Astrocyte (in vitro differentiated cells and primary cell): ENCODE measurements at regions not wholly inside any gene's neighbourhood (a gene's known extent, or its start where the extent isn't known, plus 50 kb on each side); places are given as distances from the start of the nearest gene placed in this dataset.

Experiments used
- DNase-seq: peaks from one replicate; pipeline ENCODE4 v3.0.0-alpha.2; 2010; ENCODE audit warnings: low read depth
- FAIRE-seq: peaks from 2 replicates; lab custom pipeline; 2011; peaks lifted over from hg19 to GRCh38; lab: Jason Lieb, UNC
- H2AFZ ChIP-seq: 2 replicates; pipeline ENCODE4 v1.6.0; 2012; ENCODE audit warnings: low read depth, low read length, inconsistent platforms
- H3K27ac ChIP-seq: 2 replicates; pipeline ENCODE4 v1.5.1; 2011; ENCODE audit warnings: low read depth, low read length, inconsistent platforms
- H3K27me3 ChIP-seq: 2 replicates; pipeline ENCODE4 v1.6.0; 2011; ENCODE audit warnings: low read length, inconsistent platforms; ENCODE audit not compliant: insufficient read depth
- H3K36me3 ChIP-seq: 2 replicates; pipeline ENCODE4 v1.5.1; 2011; ENCODE audit warnings: low read length, inconsistent platforms; ENCODE audit not compliant: insufficient read depth
- H3K4me1 ChIP-seq: 2 replicates; pipeline ENCODE4 v1.5.1; 2011; ENCODE audit warnings: low read length, inconsistent platforms; ENCODE audit not compliant: insufficient read depth
- H3K4me2 ChIP-seq: 2 replicates; pipeline ENCODE4 v1.6.0; 2012; ENCODE audit warnings: low read length, inconsistent platforms
- H3K4me3 ChIP-seq: 2 replicates; pipeline ENCODE4 v1.5.1; 2011; ENCODE audit warnings: low read depth, mild to moderate bottlenecking, low read length, inconsistent platforms; ENCODE audit not compliant: insufficient read depth
- H3K79me2 ChIP-seq: 2 replicates; pipeline ENCODE4 v1.6.0; 2012; ENCODE audit warnings: mild to moderate bottlenecking, low read length, inconsistent platforms; ENCODE audit not compliant: insufficient read depth
- H3K9ac ChIP-seq: 2 replicates; pipeline ENCODE4 v1.6.0; 2012; ENCODE audit warnings: mild to moderate bottlenecking, low read length, inconsistent platforms
- H3K9me3 ChIP-seq: 2 replicates; pipeline ENCODE4 v1.5.1; 2012; ENCODE audit warnings: low read depth, mild to moderate bottlenecking, low read length, inconsistent platforms; ENCODE audit not compliant: insufficient read depth
- H4K20me1 ChIP-seq: 2 replicates; pipeline ENCODE4 v1.6.0; 2012; ENCODE audit warnings: low read length, inconsistent platforms; ENCODE audit not compliant: insufficient read depth
- H3K27ac Mint-ChIP-seq: one replicate; pipeline ENCODE4 v1.8.0; 2021; ENCODE audit warnings: mild to moderate bottlenecking, mixed read lengths; ENCODE audit not compliant: unreplicated experiment
- H3K27me3 Mint-ChIP-seq: one replicate; pipeline ENCODE4 v1.8.0; 2021; ENCODE audit warnings: low read depth, mixed read lengths; ENCODE audit not compliant: unreplicated experiment
- H3K36me3 Mint-ChIP-seq: one replicate; pipeline ENCODE4 v1.8.0; 2021; ENCODE audit warnings: low read depth, mixed read lengths; ENCODE audit not compliant: unreplicated experiment
- H3K4me1 Mint-ChIP-seq: one replicate; pipeline ENCODE4 v1.8.0; 2021; ENCODE audit warnings: low read depth, mixed read lengths; ENCODE audit not compliant: unreplicated experiment
- H3K4me3 Mint-ChIP-seq: one replicate; pipeline ENCODE4 v1.8.0; 2021; ENCODE audit warnings: mild to moderate bottlenecking, moderate library complexity, mixed read lengths; ENCODE audit not compliant: unreplicated experiment
- H3K9me3 Mint-ChIP-seq: one replicate; pipeline ENCODE4 v1.8.0; 2021; ENCODE audit warnings: mild to moderate bottlenecking, mixed read lengths; ENCODE audit not compliant: unreplicated experiment
- CTCF ChIP-seq: IDR thresholded peaks from 2 replicates; pipeline ENCODE4 v1.5.1; 2011; ENCODE audit warnings: low read depth, mild to moderate bottlenecking, inconsistent platforms, low read length, moderate library complexity; ENCODE audit not compliant: insufficient read depth
- EZH2 ChIP-seq: IDR thresholded peaks from 2 replicates; pipeline ENCODE4 v1.6.1; 2012; ENCODE audit warnings: mild to moderate bottlenecking, low read length, inconsistent platforms; ENCODE audit not compliant: insufficient read depth

GRCh38 chr7:135834266-135834665 lies 85.7 kb upstream of the FAM180A start:
- H3K4me3 Mint-ChIP-seq = no peak overlapping the region
- no peaks in the 10 kb centered on the region for H3K36me3 Mint-ChIP-seq
- no peak for TF ChIP-seq CTCF
- no peak for TF ChIP-seq EZH2
- peaks cover 3% of the 10 kb centered on the region for H3K27me3 ChIP-seq
- DNase-seq (no peak), FAIRE-seq (no peak)
- H3K9me3 ChIP-seq = no peaks in the 10 kb centered on the region
- no peaks in the 10 kb centered on the region for H3K9me3 Mint-ChIP-seq
- no peaks in the 10 kb centered on the region for H3K79me2 ChIP-seq
- H3K4me1 Mint-ChIP-seq = no peaks in the 10 kb centered on the region
- no peaks in the 10 kb centered on the region for H3K36me3 ChIP-seq
- no peak overlapping the region for H3K4me2 ChIP-seq
- H3K27ac Mint-ChIP-seq = no peak overlapping the region
- no peaks in the 10 kb centered on the region for H4K20me1 ChIP-seq
- H3K4me3 ChIP-seq = no peak overlapping the region
- H3K9ac ChIP-seq = no peak overlapping the region
- H3K27me3 Mint-ChIP-seq = peaks cover 11% of the 10 kb centered on the region
- no peak overlapping the region for H3K27ac ChIP-seq
- H3K4me1 ChIP-seq = no peaks in the 10 kb centered on the region
- no peak overlapping the region for H2AFZ ChIP-seq

- Histone ChIP-seq H3K4me3 (no peak overlapping the region), H3K9ac (no peak overlapping the region), H3K4me1 (no peaks in the 10 kb centered on the region), H4K20me1 (no peaks in the 10 kb centered on the region), H3K9me3 (no peaks in the 10 kb centered on the region), H3K36me3 (no peaks in the 10 kb centered on the region), H3K27me3 (peaks cover 3% of the 10 kb centered on the region), H3K79me2 (no peaks in the 10 kb centered on the region), H2AFZ (no peak overlapping the region), H3K27ac (no peak overlapping the region), H3K4me2 (no peak overlapping the region)
- FAIRE-seq (no peak), DNase-seq (no peak)
- H3K27ac Mint-ChIP-seq = no peak overlapping the region
- no peaks in the 10 kb centered on the region for H3K4me1 Mint-ChIP-seq
- H3K9me3 Mint-ChIP-seq = no peaks in the 10 kb centered on the region
- TF ChIP-seq EZH2 = no peak
- no peak for TF ChIP-seq CTCF
- H3K36me3 Mint-ChIP-seq = no peaks in the 10 kb centered on the region
- H3K27me3 Mint-ChIP-seq = peaks cover 12% of the 10 kb centered on the region
- H3K4me3 Mint-ChIP-seq = no peak overlapping the region
Measured at GRCh38 chr7:135833642-135834041, 85.0 kb upstream of the FAM180A start.

- Histone ChIP-seq H3K27me3 (peaks cover 3% of the 10 kb centered on the region), H4K20me1 (no peaks in the 10 kb centered on the region), H3K9me3 (no peaks in the 10 kb centered on the region), H2AFZ (no peak overlapping the region), H3K27ac (no peak overlapping the region), H3K79me2 (no peaks in the 10 kb centered on the region), H3K9ac (no peak overlapping the region), H3K4me2 (no peak overlapping the region), H3K36me3 (no peaks in the 10 kb centered on the region), H3K4me1 (no peaks in the 10 kb centered on the region), H3K4me3 (no peak overlapping the region)
- Mint-ChIP-seq H3K36me3 (no peaks in the 10 kb centered on the region), H3K4me1 (peaks cover 3% of the 10 kb centered on the region), H3K4me3 (no peak overlapping the region), H3K27me3 (peaks cover 12% of the 10 kb centered on the region), H3K9me3 (no peaks in the 10 kb centered on the region), H3K27ac (no peak overlapping the region)
- no peak for TF ChIP-seq CTCF
- no peak for TF ChIP-seq EZH2
- FAIRE-seq (no peak), DNase-seq (no peak)
Measured at GRCh38 chr7:135831455-135832195, 83.0 kb upstream of the FAM180A start.
